DND-41 (cell line): ENCODE measurements at regions not wholly inside any gene's neighbourhood (a gene's known extent, or its start where the extent isn't known, plus 50 kb on each side); places are given as distances from the start of the nearest gene placed in this dataset.

Experiments
- ATAC-seq: fragments of 200-7000 bp; cut with Tn5 transposase; 3 replicates; pipeline ENCODE4 v1.9.1; 2021; ENCODE audit warnings: low read depth; ENCODE audit not compliant: insufficient read depth
- DNase-seq: peaks from one replicate; pipeline ENCODE4 v3.0.0-alpha.2; 2020
- H2AFZ ChIP-seq: 2 replicates; pipeline ENCODE4 v1.6.0; 2012; ENCODE audit warnings: low read depth, low read length
- H3K27ac ChIP-seq: 2 replicates; pipeline ENCODE4 v1.5.1; 2012; ENCODE audit warnings: low read length, inconsistent platforms
- H3K27me3 ChIP-seq: fragments of 200-600 bp; sonication (generic); 2 replicates; pipeline ENCODE4 v1.6.0; 2012; ENCODE audit warnings: low read length, mild to moderate bottlenecking, inconsistent platforms; ENCODE audit not compliant: insufficient read depth, poor library complexity
- H3K36me3 ChIP-seq: 2 replicates; pipeline ENCODE4 v1.5.1; 2012; ENCODE audit warnings: low read length, inconsistent platforms; ENCODE audit not compliant: insufficient read depth
- H3K4me1 ChIP-seq: 2 replicates; pipeline ENCODE4 v1.5.1; 2012; ENCODE audit warnings: mild to moderate bottlenecking, low read length; ENCODE audit not compliant: insufficient read depth
- H3K4me2 ChIP-seq: 2 replicates; pipeline ENCODE4 v1.6.0; 2012; ENCODE audit warnings: mild to moderate bottlenecking, moderate library complexity, low read length, inconsistent platforms; ENCODE audit not compliant: insufficient read depth
- H3K4me3 ChIP-seq, 2 experiments: fragments of 200-600 bp in 1 of 2; shearing (Covaris generic) in 1 of 2; 2 replicates each; pipeline ENCODE4 v1.5.1; 2012 to 2016; ENCODE audit warnings: inconsistent platforms in 2 of 2, low read length in 2 of 2, mild to moderate bottlenecking in 2 of 2, low read depth in 1 of 2, moderate library complexity in 1 of 2
- H3K79me2 ChIP-seq: 2 replicates; pipeline ENCODE4 v1.6.0; 2012; ENCODE audit warnings: low read length, inconsistent platforms; ENCODE audit not compliant: insufficient read depth
- H3K9ac ChIP-seq: 2 replicates; pipeline ENCODE4 v1.6.0; 2012; ENCODE audit warnings: low read depth, mild to moderate bottlenecking, inconsistent platforms, low read length, moderate library complexity
- H3K9me3 ChIP-seq: 2 replicates; pipeline ENCODE4 v1.5.1; 2012; ENCODE audit warnings: low read length, moderate library complexity, mild to moderate bottlenecking, inconsistent platforms; ENCODE audit not compliant: insufficient read depth, severe bottlenecking
- H4K20me1 ChIP-seq: 2 replicates; pipeline ENCODE4 v1.6.0; 2012; ENCODE audit warnings: low read length; ENCODE audit not compliant: insufficient read depth
- CTCF ChIP-seq: IDR thresholded peaks from 2 replicates; pipeline ENCODE4 v1.5.1; 2012; ENCODE audit warnings: borderline replicate concordance, low read length, moderate library complexity, mild to moderate bottlenecking; ENCODE audit not compliant: poor library complexity, severe bottlenecking; ENCODE audit errors: extremely low read depth
- EZH2 ChIP-seq: IDR thresholded peaks from 3 replicates; pipeline ENCODE4 v1.6.1; 2012; ENCODE audit warnings: borderline replicate concordance, low read depth, mild to moderate bottlenecking, moderate library complexity, low read length, inconsistent platforms; ENCODE audit not compliant: severe bottlenecking

GRCh38 chr4:25493466-25493865 is 116.4 kb downstream of the ANAPC4 start:
- no peak for TF ChIP-seq CTCF
- no peak for TF ChIP-seq EZH2
- no peaks in the 10 kb centered on the region for H4K20me1 ChIP-seq
- no peaks in the 10 kb centered on the region for H3K9me3 ChIP-seq
- no peak overlapping the region for H2AFZ ChIP-seq
- ATAC-seq (no peak), DNase-seq (no peak)
- H3K36me3 ChIP-seq: no peaks in the 10 kb centered on the region
- no peak overlapping the region for H3K4me2 ChIP-seq
- no peak overlapping the region for H3K9ac ChIP-seq
- H3K27me3 ChIP-seq: no peaks in the 10 kb centered on the region
- H3K27ac ChIP-seq: no peak overlapping the region
- no peaks in the 10 kb centered on the region for H3K79me2 ChIP-seq
- no peaks in the 10 kb centered on the region for H3K4me1 ChIP-seq
- no peak overlapping the region for H3K4me3 ChIP-seq

GRCh38 chr4:25494166-25494565 is 117.1 kb downstream of the ANAPC4 start:
- H3K4me3 ChIP-seq: no peak overlapping the region
- no peak for ATAC-seq
- no peak overlapping the region for H3K9ac ChIP-seq
- no peak overlapping the region for H2AFZ ChIP-seq
- no peak for DNase-seq
- no peaks in the 10 kb centered on the region for H3K9me3 ChIP-seq
- H3K79me2 ChIP-seq: no peaks in the 10 kb centered on the region
- no peak overlapping the region for H3K27ac ChIP-seq
- H3K36me3 ChIP-seq: no peaks in the 10 kb centered on the region
- TF ChIP-seq EZH2 (no peak), CTCF (no peak)
- H3K4me2 ChIP-seq: no peak overlapping the region
- no peaks in the 10 kb centered on the region for H3K27me3 ChIP-seq
- H4K20me1 ChIP-seq: no peaks in the 10 kb centered on the region
- no peaks in the 10 kb centered on the region for H3K4me1 ChIP-seq

GRCh38 chr4:25500626-25501316 is 123.7 kb downstream of the ANAPC4 start:
- H2AFZ ChIP-seq: no peak overlapping the region
- H3K79me2 ChIP-seq: no peaks in the 10 kb centered on the region
- no peaks in the 10 kb centered on the region for H3K4me1 ChIP-seq
- no peaks in the 10 kb centered on the region for H3K27me3 ChIP-seq
- no peak overlapping the region for H3K27ac ChIP-seq
- H3K36me3 ChIP-seq: no peaks in the 10 kb centered on the region
- H4K20me1 ChIP-seq: no peaks in the 10 kb centered on the region
- no peak overlapping the region for H3K9ac ChIP-seq
- no peaks in the 10 kb centered on the region for H3K9me3 ChIP-seq
- TF ChIP-seq CTCF (no peak), EZH2 (no peak)
- DNase-seq: no peak
- ATAC-seq: no peak
- no peak overlapping the region for H3K4me2 ChIP-seq
- H3K4me3 ChIP-seq: no peak overlapping the region

GRCh38 chr4:25502115-25502514 is 125.1 kb downstream of the ANAPC4 start:
- H3K79me2 ChIP-seq: no peaks in the 10 kb centered on the region

More at GRCh38 chr4:25502115-25502514, 125.1 kb downstream of the ANAPC4 start:
- Histone ChIP-seq H3K27ac (no peak overlapping the region), H3K36me3 (no peaks in the 10 kb centered on the region), H3K9ac (no peak overlapping the region), H3K4me3 (no peak overlapping the region), H3K4me1 (no peaks in the 10 kb centered on the region), H3K9me3 (no peaks in the 10 kb centered on the region), H3K27me3 (no peaks in the 10 kb centered on the region), H2AFZ (no peak overlapping the region), H3K4me2 (no peak overlapping the region), H4K20me1 (no peaks in the 10 kb centered on the region)
- ATAC-seq (no peak), DNase-seq (no peak)
- TF ChIP-seq EZH2 (no peak), CTCF (no peak)
